ENCODE measurements at regions not wholly inside any gene's neighbourhood (a gene's known extent, or its start where the extent isn't known, plus 50 kb on each side); places are given as distances from the start of the nearest gene placed in this dataset.
"Not testable (repeated sequence)": the region's sequence is repeated elsewhere in the genome, so short reads cannot be mapped to it uniquely, and the experiment has no call there.

- DNase-seq (ENCODE audit: low read depth in 2 of 2) = no peak
These were observed 722.4 kb downstream of the NOVA1 start for GRCh38 chr14:25875475-25875874.

DNA sequence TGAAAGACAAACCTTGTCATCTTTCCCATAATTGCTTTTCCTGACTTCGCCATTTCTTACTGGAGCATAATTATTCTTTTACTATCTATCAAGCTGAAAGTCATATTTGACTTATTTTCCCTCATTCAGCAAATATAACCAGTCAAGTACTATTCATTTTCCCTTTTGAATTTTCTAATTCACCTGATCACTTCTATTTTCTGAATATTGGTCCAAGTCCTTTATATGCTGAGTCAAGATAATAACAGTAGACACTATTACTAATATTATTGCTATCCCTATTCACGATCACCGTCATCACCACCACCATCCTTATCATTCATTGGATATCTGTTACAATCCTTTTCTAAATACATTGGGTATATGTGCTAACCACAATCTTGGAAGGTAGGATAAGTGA, 728.0 kb downstream of the NOVA1 start:
- no peak for DNase-seq (ENCODE audit: low read depth in 2 of 2)

DNA sequence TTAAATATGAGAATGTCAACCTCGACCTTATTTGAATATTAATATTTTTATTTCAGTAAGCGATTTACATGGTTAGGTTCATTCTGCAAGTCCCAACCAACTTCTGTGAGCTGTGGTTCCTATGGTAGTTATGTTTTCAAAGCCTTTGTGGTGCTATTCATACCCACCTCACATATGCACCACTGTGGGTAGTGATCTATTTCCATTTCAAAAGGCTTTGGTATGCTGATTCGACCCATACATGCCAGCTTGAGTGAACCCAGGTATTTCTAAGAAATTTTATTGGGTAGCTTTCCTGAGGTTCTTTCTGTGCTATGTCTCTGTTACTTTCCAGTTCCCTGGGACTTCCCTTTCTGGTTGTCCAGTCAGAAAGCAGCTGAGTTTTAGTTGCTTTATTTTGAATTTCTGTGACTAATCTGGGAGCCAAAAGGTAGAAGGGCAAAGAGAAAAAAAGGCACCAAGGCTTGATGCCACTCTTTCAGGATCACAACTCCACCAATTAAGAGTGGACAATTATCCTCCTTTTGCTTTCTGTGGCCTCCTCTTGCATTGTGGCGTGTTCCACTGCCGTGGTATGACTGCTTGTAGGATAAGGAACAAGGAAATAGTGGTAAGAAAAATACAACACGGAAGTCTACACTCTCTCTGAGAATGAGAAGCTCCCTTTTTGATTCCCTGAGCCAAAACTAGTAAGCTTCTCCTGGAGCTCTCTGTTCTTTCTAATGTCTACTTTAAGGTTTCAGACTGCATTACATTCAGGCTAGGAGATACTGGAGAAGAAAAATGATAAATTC, 729.1 kb downstream of the NOVA1 start:
- no peak for DNase-seq (ENCODE audit: low read depth in 2 of 2)

DNA sequence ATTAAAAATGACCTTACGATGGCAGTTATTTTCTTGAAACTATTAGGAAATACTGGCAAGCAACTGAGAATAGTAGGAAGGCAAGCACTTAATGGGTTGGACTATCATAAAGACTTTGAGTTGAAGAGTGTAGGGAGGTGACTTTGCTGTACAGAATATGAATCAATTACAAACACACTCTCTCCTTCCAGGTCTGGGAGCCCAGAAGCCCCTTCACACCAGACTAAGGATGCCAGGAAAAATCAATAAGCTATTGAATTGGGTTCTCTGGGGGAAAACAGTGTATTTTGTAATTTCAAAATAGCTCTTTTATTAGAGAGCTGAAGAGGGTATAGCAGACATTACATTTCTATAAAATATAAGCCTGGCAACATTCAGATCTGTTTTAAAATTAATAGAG, 736.4 kb downstream of the NOVA1 start:
- no peak for DNase-seq (ENCODE audit: low read depth in 2 of 2)

DNA sequence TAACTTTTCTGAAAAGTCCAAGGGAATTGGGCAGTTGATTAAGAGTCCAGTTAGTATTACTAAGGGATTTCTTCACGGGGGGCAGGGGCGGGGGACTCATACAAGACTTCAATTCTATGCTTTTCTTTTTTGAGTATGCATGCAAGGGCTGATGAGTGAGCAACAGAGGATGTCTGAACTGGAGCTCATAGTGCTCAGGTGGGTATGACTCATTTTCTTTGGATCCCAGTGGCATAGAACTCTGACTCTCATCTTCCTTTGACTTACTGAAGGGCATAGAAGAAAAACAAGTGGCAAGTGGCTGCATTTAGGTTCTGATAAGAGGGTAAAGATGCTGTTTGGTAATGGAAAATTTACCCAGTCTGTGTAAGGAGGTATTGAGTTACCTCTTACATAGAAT, 749.2 kb downstream of the NOVA1 start:
- no peak for DNase-seq (ENCODE audit: low read depth in 2 of 2)

DNA sequence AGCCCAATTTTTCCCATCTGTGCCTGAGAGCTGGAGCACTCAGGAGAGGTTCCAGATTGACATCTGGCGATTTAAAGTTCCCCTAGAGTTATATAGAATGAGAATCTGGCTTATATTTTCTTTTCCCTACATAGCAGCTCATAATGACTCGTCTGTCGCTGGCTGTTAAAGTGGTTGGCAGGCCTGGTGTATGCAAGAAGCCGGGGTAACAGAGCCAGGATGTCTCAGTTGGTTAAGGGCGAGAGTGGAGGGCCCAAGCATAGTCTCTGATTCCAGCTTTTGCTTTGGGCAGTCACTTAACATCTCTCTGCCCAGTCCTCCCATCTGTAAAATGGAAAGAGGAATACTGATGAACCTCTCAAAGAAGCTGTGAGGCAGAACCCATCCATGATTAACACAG, 751.6 kb downstream of the NOVA1 start:
- no peak for DNase-seq (ENCODE audit: low read depth in 2 of 2)

DNA sequence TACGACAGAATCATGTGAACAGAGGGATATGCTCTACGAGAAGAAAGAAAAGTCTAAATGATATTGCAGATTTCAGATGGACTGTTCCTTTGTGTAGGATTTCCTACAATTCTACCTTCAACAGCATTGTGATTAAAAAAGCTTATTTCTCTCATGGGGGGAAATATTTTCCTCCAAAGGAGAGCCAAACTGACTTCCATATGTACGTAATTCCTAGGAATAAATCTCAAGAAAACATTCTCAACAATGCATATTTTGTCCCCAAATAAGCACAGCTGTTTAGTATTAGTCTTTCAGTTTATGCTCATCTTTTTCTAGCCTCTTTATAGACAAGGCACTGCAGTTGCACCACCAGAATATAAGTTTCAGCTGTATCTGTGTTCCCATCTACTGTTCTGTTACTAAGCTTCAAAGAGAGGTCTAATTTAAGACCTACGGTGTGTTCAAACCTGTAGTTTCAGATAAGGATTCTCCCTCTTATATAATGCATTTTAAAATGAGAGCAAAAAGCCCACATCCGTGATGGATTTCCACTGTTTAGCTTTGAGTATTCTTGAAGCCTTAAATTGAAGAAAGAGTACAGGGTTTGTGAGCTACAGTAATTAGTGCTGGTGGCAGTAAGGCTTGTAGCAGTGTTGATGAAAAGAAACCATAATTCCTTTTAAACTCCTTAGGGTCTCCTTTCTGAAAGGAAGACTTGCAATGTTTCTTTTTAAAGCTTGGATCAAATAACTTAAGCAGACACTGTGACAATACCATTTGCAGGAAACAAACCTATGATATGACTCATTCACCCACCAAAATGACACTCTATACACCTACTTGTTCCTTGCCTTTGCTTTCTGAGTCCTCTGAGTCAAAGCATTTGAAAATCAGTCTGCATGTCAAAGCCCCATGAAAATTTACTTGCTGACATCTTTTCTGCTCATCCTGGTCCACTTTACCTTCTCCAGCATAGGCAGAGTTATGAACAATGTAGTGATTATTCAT, 754.1 kb downstream of the NOVA1 start:
- DNase-seq (ENCODE audit: low read depth in 2 of 2) = no peak

DNA sequence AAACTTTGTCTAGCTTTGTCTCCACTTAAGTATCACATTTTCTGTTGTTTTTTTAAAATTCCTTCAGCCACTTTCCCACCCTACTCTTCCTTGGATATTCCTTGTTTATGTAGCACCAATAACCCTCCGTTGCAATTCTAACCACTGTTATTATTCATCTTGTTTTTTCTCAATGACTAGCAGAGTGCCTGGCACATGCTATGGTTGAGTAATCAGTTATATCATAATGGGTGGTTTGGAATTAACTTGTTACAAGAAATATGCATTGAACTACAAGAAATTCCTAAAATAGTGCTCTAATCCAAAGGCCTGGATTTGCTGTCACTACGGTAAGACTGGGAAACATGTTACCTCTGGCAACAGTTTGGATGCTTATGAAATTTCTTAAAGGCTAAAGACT, 756.6 kb downstream of the NOVA1 start:
- DNase-seq (ENCODE audit: low read depth in 2 of 2) = no peak

DNA sequence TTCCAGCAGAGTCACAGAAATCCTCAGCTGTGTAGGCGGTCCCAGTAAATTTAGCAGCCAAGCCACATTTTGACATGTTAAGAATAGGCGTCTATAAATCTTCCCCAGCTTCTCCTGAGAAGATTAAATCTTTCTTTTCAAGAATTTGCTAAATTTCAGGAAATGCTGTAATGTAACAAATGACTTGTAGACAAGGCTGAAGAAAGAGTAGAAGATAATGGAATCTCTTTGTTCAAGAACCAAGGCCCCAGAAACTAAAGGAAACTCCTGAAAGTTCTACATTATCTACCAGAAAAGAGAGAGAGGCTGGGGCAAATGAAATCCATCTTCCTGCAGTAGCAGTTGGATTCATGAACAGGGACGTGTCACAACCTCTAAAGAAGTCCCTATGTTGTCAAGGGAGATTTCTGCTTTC, 760.3 kb downstream of the NOVA1 start:
- no peak for DNase-seq (ENCODE audit: low read depth in 2 of 2)

- no peak for DNase-seq (ENCODE audit: low read depth in 2 of 2)
These were observed 761.2 kb downstream of the NOVA1 start for GRCh38 chr14:25836636-25837035.

- DNase-seq (ENCODE audit: low read depth in 2 of 2) = peak; percentile 58 to 72
These were observed 764.3 kb downstream of the NOVA1 start for GRCh38 chr14:25833341-25834126.

DNA sequence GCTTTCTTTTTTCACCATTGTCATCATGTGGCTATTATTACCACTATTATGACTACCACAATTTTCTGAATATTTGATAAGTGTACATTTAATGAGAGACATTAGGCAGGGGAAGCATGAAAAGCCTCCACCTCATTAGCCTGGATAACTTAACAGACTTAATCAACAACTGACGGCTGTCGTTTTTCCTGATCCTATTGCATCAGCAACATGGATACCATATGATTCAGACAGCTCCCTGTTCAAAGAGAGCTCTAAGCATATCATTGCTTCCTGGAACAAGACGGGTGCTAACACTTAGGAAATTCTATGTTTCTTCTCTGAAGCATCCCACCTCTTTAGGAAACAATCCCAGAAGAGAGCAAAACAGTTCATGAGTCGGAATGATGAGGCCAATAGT, 765.2 kb downstream of the NOVA1 start:
- peak in 1 of 2 donors; percentile 2 for DNase-seq (ENCODE audit: low read depth in 2 of 2)

- DNase-seq (ENCODE audit: low read depth in 2 of 2) = no peak
These were observed 769.3 kb downstream of the NOVA1 start for GRCh38 chr14:25828562-25828961.

DNA sequence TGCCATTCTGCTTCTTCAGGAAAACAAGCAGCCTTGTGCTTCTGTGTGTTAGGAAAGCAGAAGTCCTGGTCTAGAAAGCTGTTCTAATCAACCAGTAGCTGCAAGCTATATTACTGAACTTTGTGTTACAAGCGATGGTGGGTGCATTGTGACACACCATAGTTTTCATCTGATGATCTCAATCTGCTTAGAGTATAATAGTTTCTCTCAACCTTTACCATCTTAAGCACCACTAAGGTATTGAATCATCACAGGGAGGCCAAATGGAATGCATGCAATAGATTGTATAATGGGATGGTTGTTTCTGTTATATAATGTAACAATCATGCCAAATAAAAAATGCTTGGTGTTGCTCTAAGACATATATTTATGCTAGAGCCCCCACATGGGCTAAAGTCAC, 771.7 kb downstream of the NOVA1 start:
- no peak for DNase-seq (ENCODE audit: low read depth in 2 of 2)

GRCh38 chr14:25820368-25820767, 770.4 kb upstream of the STXBP6 start:
- DNase-seq (ENCODE audit: low read depth in 2 of 2) = no peak

DNA sequence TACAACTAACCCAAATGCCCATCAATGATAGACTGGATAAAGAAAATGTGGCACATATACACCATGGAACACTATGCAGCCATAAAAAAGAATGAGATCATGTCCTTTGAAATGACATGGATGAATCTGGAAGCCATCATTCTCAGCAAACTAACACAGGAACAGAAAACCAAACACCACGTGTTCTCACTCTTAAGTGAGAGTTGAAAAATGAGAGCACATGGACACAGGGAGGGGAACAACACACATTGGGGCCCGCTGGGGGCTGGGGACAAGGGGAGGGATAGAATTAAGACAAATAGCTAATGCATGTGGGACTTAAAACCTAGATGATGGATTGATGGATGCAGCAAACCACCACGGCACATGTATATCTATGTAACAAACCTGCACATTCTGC, 764.7 kb upstream of the STXBP6 start:
- DNase-seq (ENCODE audit: low read depth in 2 of 2) = not testable (repeated sequence)

- DNase-seq (ENCODE audit: low read depth in 2 of 2) = no peak
These were observed 753.6 kb upstream of the STXBP6 start for GRCh38 chr14:25803386-25804018.

GRCh38 chr14:25800841-25801240, 750.9 kb upstream of the STXBP6 start:
- DNase-seq (ENCODE audit: low read depth in 2 of 2) = no peak

- DNase-seq (ENCODE audit: low read depth in 2 of 2) = no peak
These were observed 738.3 kb upstream of the STXBP6 start for GRCh38 chr14:25788252-25788651.

DNA sequence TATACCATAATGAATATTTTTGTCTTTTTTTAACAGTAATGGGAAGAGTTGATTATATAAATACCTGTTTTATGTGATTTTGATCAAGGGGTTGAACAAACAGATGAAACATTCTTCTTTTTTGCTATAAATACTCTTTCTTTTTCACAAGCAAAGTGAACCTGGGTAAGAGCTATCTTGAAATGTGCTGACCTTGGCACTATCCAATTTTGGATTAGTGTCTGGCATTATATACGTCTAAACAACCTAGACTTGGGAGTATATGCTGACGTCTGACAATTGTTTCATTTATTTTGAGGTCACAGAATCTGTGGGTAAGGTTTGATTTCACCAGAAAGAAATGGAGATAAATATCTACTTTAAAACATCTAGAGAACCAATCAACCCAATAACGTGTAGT, 716.0 kb upstream of the STXBP6 start:
- no peak for DNase-seq (ENCODE audit: low read depth in 2 of 2)

DNA sequence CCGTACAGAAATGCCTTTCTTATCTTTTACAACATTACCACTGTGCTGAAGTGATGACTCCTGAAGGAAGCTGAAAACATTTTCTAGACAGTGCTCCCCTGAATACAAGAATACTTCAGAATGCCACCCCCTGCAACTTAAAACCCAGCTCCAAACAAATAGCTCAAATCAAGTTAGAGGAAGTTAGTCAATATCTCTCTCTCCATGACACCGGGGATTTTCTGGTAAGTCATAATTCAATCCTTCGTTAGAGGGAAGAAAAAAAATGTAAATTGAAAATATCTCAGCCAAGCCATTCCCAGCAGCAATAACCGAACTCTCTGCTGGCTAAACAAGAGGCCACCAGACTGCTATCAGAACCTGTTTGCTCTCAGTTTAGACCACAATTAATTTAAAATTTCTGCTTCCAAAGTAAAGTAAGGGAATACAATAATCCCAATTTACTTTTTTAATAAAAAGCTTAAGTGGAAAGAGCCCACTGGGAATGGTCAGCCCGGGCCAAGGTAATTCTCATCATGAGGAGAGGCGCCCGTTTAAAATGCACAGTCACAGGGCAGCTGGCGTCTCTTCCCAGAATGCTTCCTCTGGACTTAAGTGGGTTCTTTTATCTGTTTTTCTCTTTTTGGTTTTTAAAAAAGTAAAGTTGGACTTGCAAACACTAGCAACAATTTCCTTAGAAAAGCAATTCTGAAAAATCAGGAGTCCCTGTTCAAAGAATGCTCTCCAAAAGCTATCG, 710.1 kb upstream of the STXBP6 start:
- DNase-seq (ENCODE audit: low read depth in 2 of 2) = no peak
